HS-5 (cell line): ENCODE measurements at regions not wholly inside any gene's neighbourhood (a gene's known extent, or its start where the extent isn't known, plus 50 kb on each side); places are given as distances from the start of the nearest gene placed in this dataset.

Experiments
- DNase-seq: peaks from one replicate; pipeline ENCODE4 v3.0.0-alpha.2; 2012; ENCODE audit warnings: low read depth

GRCh38 chr2:12929758-12930157 lies 213.0 kb downstream of the TRIB2 start:
- DNase-seq = no peak

- no peak for DNase-seq
Observed at GRCh38 chr2:12930391-12930790, 213.7 kb downstream of the TRIB2 start.

GRCh38 chr2:12931186-12931844 lies 214.6 kb downstream of the TRIB2 start:
- DNase-seq = no peak

GRCh38 chr2:12932192-12932591 lies 215.5 kb downstream of the TRIB2 start:
- DNase-seq = no peak

- no peak for DNase-seq
Observed at GRCh38 chr2:12934146-12934756, 217.5 kb downstream of the TRIB2 start.

GRCh38 chr2:12935222-12935621 lies 218.5 kb downstream of the TRIB2 start:
- DNase-seq = no peak

- DNase-seq = no peak
Observed at GRCh38 chr2:12935796-12936195, 219.1 kb downstream of the TRIB2 start.

- DNase-seq = no peak
Observed at GRCh38 chr2:12941203-12941602, 224.5 kb downstream of the TRIB2 start.

GRCh38 chr2:12948231-12948960 lies 231.7 kb downstream of the TRIB2 start:
- DNase-seq = no peak

GRCh38 chr2:12948961-12949353 lies 232.2 kb downstream of the TRIB2 start:
- DNase-seq = no peak

GRCh38 chr2:12949406-12949805 lies 232.7 kb downstream of the TRIB2 start:
- DNase-seq = no peak

- no peak for DNase-seq
Observed at GRCh38 chr2:12950174-12950573, 233.4 kb downstream of the TRIB2 start.

GRCh38 chr2:12950957-12951656 lies 234.4 kb downstream of the TRIB2 start:
- DNase-seq = no peak

- no peak for DNase-seq
Observed at GRCh38 chr2:12951657-12951973, 234.9 kb downstream of the TRIB2 start.

- no peak for DNase-seq
Observed at GRCh38 chr2:12953596-12953995, 236.9 kb downstream of the TRIB2 start.

GRCh38 chr2:12955864-12956263 lies 239.1 kb downstream of the TRIB2 start:
- DNase-seq = no peak

GRCh38 chr2:12957251-12957650 lies 240.5 kb downstream of the TRIB2 start:
- no peak for DNase-seq

GRCh38 chr2:12959935-12960334 lies 243.2 kb downstream of the TRIB2 start:
- no peak for DNase-seq

- no peak for DNase-seq
Observed at GRCh38 chr2:12960671-12961070, 243.9 kb downstream of the TRIB2 start.

GRCh38 chr2:12964904-12965539 lies 248.3 kb downstream of the TRIB2 start:
- DNase-seq = no peak

- peak; percentile 32 for DNase-seq
Observed at GRCh38 chr2:12965540-12966269, 249.0 kb downstream of the TRIB2 start.

- DNase-seq = no peak
Observed at GRCh38 chr2:12967804-12968203, 251.1 kb downstream of the TRIB2 start.
